Dedifferentiated amniotic fluid mesenchymal stem cell (primary cell): ENCODE measurements at regions not wholly inside any gene's neighbourhood (a gene's known extent, or its start where the extent isn't known, plus 50 kb on each side); places are given as distances from the start of the nearest gene placed in this dataset.
"Not testable (repeated sequence)": the region's sequence is repeated elsewhere in the genome, so short reads cannot be mapped to it uniquely, and the experiment has no call there.

Experiments used
- DNase-seq: peaks from one replicate; pipeline ENCODE4 v3.0.0-alpha.2; 2016; ENCODE audit errors: extremely low spot score

DNA sequence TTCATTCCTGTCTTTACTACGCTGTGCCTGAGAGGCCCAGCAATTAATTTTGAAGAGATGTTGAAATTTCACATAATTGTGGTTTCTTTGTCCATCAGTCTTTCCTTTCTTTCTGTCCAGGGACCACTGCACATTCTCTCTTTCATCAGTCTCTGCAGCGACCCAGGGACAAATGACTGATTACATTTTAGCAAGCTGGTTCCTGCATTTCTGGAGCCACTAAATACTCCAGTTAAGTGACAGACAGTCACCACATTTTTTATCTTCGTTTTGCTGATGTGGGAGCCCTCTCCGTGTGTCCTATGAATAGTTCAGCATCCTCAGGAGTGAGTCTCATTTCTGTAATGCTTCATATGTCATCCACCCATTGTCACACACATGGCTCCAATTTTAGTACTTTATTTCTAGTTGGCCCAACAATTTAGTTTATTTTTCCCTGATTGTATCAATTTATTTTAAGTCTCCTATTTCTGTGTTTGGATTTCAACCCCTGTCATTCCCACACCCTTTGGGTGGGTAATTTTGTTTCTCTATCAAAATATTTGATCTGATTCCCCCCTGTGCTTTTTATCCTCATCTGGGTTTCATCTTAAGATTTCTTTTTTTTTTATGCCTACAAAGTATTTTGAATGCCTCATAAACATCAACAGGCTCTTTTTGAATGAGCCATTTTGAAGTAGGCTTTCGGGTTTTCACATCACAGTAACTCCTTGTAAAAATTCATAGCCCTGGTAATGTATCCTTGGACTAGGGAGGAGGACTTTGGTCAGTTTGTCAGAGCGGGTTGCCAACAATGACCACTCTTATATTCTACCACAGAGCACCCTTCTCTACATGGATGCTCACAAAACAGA, 1196.5 kb downstream of the GALC start:
- peak; percentile 39 for DNase-seq

DNA sequence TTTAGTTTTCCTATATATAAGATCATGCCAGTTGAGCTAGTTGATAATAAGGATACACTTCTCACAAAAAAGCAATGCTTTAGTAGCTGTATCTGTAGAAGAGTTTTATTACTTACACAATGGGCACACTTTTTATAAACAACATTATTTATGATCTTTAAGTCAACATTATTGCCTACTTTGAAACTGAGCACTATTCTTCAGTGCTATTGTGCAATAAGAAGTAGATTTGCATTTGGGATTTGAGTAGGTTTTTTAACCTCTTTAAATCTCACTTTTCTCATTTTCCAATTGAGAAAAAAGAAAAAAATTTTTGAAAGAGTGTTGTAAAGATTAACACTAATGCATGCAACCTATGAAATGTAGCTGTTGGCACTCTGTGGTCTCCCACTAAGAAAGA, 1198.3 kb downstream of the GALC start:
- DNase-seq = no peak

DNA sequence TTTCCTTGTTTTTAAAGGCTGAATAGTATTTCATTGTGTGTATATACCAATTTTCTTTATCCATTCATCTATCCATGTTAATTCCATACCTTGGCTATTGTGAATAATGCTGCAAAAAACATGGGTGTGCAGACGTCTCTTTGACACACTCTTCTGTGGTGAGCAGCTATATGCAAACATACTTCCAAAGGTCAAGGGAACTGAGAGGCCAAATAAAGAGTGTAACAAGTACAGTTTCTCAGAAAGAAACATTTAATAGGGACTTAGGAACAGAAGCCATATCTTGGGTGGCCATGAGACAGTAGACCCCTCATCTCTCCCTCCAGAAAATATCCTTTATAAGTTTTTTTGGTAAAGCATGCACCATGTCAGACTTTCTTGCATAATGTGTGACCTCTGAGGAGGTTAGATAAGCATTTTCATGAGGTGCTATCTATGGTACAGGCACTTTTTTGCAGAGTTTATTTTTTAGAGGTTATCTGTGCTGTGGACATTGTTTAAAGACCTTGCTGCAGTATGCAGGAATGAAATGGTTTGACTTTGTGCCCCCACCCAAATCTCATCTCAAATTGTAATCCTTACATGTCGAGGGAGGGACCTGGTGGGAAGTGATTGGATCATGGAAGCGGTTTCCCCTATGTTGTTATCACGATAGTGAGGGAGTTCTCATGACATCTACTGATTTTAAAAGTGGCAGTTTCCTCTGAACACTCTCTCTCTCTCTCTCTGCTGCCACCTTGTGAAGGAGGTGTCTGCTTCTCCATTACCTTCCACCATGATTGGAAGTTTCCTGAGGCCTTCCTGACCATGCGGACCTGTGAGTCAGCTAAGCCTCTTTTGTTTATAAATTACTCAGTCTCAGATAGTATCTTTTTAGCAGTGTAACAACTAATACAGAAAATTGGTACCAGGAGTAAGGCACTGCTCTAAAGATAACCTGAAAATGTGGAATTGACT, 1202.3 kb downstream of the GALC start:
- no peak for DNase-seq

DNA sequence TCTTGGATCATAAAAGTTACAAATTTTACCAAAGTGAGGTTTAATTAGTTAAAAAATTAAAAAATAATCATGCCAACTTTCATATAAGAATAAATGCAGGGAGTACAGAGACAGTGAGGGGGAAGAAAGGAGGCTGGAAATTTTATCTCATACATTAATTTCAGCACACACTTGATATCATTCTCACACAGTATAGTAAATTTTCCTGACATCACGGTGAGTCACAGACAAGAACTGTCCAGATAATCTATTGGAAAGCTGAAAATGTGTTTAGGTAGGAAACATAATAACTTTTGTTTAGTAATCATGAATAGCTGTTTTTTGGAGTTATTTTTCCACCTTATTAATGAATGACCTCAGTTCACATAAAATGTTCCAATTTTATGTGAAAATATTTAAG, 1204.8 kb downstream of the GALC start:
- DNase-seq = peak; percentile 34

DNA sequence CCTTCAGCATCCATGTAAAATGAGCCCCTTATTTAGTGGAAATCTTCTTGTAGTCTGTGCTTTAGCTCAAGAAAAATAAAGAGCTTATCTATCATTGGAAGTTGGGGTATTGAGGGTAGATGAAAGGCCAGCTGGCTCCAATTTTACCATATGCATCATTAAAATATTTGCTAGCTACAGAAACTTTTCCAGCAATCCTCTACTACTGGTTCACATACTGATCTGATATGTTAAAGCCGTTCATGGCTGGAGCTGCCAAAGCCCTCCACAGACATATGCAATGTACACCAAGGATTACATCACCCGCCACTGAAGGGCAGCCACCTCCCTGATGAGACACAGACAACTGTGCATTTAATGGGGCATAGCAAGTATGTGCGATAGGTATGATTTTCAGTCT, 1205.3 kb downstream of the GALC start:
- peak; percentile 82 for DNase-seq

DNA sequence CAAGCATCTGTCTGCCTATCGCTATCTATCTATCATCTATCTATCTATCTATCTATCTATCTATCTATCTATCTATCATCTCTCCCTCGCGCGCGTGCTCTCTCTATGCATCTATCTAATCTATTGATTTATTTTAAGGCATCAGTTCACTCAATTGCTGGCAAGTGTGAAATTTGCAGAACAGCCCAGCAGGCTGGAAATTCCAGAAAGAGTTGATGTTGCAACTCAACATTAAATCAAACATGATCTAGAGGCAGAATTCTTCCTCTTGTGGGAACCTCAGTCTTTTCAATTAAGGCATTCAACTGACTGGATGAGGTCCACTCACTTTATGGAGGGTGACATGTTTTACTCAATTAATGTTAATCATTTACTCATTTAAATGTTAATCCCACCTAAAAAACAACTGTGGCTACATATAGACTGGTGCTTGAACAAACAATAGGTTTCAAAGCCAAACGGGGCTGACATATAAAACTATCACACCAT, 1210.8 kb downstream of the GALC start:
- no peak for DNase-seq

DNA sequence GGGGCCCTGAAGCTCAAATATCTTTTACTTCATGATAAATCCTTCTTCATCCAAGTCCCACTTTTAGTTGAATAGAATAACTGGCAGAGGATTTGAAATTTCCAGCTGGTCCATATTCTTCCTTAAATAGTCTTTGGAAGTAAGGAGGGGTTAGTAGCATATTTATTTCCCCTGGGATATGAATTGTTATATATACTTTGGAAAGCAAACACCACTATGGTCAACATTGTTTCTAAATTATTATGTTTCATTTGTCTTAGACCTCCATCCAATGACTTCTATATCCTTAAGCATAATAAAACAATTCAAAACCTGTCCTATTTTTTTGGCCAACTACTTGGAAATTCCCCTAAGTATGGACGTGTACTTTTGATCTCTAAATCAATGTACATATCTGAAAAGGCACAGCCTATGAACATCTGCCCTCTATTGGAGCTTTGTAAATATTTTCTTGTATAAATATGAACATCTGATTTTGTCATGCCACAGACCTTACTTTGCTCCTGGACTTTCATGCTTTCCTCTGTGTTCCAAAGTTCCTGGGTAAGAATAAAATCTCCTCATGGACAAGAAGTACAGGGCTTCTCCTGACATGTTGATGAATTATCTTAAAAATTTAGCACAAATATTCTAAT, 1212.0 kb downstream of the GALC start:
- DNase-seq = no peak

DNA sequence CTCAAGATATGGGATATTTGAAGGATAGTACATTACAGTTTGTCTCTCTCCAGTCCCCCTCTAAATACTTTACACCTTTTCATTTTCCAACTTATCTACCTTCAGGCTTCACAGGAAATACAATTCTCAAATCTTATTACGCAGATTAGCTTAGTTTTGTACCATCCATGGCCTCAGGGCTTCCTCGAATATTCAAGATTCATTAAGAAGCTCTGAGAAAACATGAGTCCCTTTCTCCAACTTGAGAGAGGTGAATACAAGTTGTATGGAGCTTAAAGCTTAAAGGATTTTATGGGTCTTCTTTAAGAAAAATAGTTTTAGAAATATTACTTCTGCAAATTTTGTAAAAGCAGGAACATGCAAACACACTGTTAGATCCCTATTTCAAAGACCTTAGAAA, 1212.5 kb downstream of the GALC start:
- DNase-seq = no peak

DNA sequence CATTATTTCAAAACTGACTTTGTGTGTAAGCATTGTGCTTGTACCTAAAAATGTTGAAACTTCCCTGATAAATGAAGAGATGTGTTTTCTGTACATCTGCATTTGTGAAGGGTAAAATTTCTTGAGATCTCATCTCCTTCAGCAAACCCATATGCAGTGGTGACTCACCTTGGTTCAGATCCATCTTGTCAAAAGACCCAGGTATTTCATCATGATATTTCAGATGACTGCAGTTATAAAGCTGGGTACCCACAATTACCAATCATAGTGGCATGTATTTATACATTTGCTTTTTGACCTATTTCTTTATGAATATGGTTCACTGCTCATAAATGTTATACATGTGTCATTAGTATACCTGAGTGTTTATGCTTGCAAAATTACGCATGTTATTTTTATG, 1213.6 kb downstream of the GALC start:
- DNase-seq = no peak

DNA sequence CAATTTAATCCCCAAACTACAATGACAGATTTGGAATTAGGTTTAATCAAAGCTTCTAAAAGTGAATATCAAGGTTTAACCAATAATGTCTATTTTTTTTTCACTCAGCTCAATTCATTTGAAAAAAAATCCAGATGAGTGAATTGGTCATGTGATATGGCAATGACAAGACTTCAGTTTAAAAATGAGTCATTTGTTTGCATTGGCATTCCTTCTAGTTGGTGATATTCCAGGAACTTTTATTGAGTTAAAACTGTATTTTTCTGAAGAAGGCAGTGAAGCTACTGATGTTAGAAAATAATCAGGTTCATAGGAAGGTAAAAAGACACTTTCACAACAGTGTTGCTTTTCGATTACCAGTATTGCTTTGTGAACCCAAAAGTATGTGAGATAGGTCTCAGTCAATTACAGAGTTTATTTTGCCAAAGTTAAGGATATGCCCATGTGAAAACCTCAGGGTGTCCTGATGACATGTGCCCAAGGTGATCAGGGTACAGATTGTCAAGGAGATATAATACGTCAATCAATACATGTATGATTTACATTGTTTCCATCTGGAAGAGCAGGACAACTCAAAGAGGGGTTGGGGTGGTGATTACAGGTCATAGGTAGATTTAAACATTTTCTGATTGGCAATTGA, 1214.9 kb downstream of the GALC start:
- peak; percentile 88 for DNase-seq

DNA sequence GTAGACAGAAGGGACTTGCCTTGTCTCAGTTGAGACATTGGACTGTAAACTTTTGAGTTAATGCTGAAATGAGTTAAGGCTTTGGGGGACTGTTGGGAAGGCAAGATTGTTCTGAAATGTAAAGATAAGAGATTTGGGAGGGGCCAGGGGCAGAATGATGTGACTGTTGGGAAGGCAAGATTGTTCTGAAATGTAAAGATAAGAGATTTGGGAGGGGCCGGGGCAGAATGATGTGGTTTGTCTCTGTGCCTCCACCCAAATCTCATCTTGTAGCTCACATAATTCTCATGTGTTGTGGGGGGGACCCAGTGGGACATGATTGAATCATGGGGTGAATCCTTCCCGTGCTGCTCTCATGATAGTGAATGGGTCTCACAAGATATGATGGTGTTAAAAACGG, 1217.1 kb downstream of the GALC start:
- not testable (repeated sequence) for DNase-seq

DNA sequence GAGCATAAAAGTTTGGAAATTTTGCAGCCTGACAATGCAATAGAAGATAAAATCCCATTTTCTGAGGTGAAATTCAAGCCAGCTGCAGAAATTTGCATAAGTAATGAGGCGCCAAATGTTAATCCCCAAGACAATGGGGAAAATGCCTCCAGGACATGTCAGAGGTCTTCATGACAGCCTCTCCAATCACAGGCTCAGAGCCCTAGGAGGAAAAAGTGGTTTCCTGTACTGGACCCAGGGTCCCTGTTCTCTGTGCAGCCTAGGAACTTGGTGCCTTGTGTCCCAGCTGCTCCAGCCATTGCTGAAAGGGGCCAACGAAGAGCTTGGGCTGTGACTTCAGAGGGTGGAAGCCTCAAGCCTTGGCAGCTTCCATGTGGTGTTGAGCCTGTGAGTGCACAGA, 1218.1 kb downstream of the GALC start:
- DNase-seq = no peak

DNA sequence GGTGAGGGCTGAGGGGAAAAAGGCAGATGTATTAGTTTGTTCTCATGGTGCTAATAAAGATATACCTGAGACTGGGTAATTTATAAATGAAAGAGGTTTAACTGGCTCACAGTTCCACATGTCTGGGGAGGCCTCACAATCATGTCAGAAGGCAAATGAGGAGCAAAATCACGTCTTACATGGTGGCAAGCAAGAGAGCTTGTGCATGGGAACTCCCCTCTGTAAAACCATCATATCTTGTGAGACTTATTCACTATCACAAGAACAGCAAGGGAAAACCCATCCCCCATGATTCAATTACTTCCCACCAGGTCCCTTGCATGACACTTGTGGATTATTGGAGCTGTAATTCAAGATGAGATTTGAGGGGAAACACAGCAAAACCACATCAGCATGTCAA, 1220.9 kb downstream of the GALC start:
- no peak for DNase-seq

DNA sequence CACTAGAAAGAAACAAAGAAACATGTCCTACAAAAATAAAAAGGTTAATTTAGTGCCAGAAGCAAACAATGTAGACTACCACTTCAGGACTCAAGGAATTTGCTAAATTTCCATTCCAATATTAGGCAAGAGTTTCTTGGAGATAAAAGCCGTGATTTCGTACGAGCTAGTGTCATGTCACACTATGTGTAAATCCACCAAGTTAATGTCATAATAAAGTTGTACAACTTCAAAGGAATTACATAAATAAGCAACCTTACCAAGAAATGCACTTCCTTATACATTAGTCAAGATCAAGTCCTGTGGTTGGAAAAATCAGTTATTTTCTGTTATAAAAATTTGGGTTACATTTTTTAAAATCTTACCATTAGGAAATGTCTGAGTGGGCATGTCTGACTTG, 1222.8 kb downstream of the GALC start:
- no peak for DNase-seq

DNA sequence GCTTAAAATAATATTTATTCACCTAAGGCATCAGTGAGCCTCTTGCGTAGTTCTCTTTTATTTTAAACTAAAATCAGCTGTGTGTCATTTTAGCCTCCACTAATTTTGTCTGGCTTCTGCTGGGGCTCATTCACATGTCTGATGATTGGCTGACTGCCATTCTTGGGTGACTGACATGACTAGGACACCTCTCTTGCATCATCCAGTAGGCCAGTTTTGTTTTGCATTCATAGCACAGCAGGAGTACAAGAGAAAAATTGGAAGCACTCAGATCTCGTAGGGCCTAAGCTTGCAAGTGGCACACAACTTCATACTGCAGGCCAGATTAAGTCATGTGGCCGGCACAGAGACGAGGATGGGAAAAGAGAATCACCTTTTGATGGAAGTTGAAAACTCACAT, 1226.5 kb downstream of the GALC start:
- peak; percentile 26 for DNase-seq

DNA sequence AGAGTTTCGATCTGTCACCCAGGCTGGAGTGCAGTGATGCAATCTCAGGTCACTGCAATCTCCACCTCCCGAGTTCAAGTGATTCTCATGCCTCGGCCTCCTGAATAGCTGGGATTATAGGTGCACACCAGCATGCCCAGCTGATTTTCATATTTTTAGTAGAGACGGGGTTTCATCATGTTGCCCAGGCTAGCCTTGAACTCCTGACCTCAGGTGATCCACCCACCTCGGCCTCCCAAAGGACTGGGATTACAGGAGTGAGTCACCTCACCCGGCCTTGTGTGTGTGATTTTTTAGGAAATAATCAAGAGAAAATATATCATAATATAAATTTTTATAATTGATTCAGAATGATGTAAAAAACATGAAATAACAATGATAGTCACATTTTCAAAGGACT, 1231.4 kb downstream of the GALC start:
- no peak for DNase-seq

DNA sequence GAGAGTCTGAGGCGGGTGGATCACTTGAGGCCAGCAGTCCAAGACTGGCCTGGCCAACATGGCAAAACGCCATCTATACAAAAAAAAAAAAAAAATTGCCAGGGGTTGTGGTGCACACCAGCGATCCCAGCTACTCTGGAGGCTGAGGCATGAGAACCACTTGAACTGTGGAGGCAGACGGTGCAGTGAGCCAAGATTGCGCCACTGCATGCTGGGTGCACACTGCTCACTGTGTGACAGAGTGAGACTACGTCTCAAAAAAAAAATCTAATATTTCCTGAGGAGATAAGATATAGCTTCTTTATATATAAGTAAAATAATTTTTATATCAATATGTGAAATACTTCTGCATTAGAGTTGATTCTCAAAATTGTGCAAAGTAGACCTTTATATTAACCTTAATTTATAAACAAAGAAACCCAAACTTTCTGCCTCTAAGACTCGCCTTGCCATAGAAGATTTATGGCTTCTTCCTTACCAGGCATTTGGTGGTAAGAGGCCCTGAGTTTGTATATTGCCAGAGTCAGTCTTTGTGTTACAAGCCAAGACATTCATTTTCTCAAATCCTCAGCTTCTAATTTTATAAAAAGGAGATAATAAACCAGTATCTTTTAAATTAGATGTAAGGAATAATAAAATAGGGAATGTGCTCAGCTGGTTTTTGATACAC, 1226.7 kb downstream of the FLRT2 start:
- no peak for DNase-seq

DNA sequence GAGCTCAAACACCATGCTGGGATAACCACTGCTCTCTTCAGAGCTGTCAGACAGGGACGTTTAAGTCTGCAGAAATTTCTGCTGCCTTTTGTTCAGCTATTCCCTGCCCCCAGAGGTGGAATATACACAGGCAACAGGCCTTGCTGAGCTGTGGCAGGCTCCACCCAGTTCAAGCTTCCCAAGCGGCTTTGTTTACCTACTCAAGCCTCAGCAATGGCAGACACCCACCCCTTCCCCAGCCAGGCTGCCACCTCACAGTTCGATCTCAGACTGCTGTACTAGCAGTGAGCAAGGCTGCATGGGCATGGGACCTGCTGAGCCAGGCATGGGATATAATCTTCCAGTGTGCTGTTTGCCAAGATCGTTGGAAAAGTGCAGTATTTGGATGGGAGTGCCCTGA, 1220.5 kb downstream of the FLRT2 start:
- DNase-seq = not testable (repeated sequence)

DNA sequence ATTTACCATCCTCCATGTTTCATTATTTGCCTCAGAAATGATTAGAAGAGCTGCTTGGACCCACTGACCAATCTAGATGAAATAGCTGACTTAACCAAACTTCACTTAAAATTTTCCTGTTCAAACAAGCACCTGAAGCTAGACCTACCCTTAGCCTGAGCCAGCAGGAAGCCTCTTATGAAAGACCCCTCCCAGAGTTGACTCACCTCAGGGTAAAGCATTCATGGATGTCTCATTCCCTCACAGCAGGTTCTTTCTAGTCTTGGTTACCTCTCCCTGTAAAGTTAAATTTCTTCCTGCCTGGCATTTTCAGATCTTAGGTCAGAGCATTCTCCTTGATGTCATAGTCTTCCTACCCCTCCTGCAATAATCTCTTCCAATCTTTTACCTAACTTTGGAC, 1209.8 kb downstream of the FLRT2 start:
- DNase-seq = no peak

DNA sequence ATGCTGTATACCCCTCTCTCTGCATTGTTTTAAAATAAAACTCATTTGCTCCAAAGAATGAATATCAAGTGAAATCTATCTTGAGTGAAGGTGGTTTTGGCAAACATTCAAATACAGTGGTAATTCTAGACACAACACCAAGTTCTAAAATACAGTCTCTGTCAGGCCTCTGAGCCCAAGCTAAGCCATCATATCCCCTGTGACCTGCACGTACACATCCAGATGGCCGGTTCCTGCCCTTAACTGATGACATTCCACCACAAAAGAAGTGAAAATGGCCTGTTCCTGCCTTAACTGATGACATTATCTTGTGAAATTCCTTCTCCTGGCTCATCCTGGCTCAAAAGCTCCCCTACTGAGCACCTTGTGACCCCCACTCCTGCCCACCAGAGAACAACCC, 1201.5 kb downstream of the FLRT2 start:
- not testable (repeated sequence) for DNase-seq

DNA sequence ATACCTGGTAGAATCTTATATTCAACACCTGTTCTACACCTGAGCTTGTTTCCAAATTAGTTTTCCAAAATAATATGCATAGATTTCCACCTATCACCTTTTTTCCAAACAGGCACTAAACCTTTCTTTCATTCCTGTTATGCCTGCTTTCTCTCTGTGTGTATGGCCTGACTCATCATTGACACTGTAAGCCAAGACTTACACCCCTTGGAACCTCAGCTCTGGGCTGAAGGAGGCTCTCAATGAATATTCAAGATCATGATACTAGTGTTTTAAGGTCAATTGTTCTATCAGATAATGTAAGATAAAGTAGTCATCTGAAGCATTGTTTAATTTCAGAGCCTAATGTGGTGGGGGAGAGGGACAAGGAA, 1193.3 kb downstream of the FLRT2 start:
- DNase-seq = no peak
